HPDE6-E6E7 (cell line): ENCODE measurements at regions not wholly inside any gene's neighbourhood (a gene's known extent, or its start where the extent isn't known, plus 50 kb on each side); places are given as distances from the start of the nearest gene placed in this dataset.

Experiments
- DNase-seq: peaks from one replicate; pipeline ENCODE4 v3.0.0; 2011; ENCODE audit warnings: missing footprints; ENCODE audit errors: extremely low spot score

- no peak for DNase-seq
These were observed 102.0 kb downstream of the TMEM18 start for GRCh38 chr2:575030-575726.

- no peak for DNase-seq
These were observed 103.3 kb downstream of the TMEM18 start for GRCh38 chr2:573805-574392.

GRCh38 chr2:573025-573424, 104.2 kb downstream of the TMEM18 start:
- no peak for DNase-seq

GRCh38 chr2:569681-570080, 107.5 kb downstream of the TMEM18 start:
- DNase-seq = no peak

GRCh38 chr2:568639-569235, 108.5 kb downstream of the TMEM18 start:
- no peak for DNase-seq

- DNase-seq = no peak
These were observed 109.2 kb downstream of the TMEM18 start for GRCh38 chr2:567865-568638.

GRCh38 chr2:567496-567864, 109.7 kb downstream of the TMEM18 start:
- no peak for DNase-seq

GRCh38 chr2:566379-567313, 110.6 kb downstream of the TMEM18 start:
- DNase-seq = no peak

- DNase-seq = no peak
These were observed 112.6 kb downstream of the TMEM18 start for GRCh38 chr2:564471-565181.

GRCh38 chr2:563512-563911, 113.7 kb downstream of the TMEM18 start:
- no peak for DNase-seq

GRCh38 chr2:562391-563364, 114.5 kb downstream of the TMEM18 start:
- no peak for DNase-seq

- no peak for DNase-seq
These were observed 118.3 kb downstream of the TMEM18 start for GRCh38 chr2:558879-559278.

- no peak for DNase-seq
These were observed 118.9 kb downstream of the TMEM18 start for GRCh38 chr2:558302-558642.

GRCh38 chr2:557635-558301, 119.4 kb downstream of the TMEM18 start:
- DNase-seq = no peak

GRCh38 chr2:556485-556884, 120.7 kb downstream of the TMEM18 start:
- no peak for DNase-seq

GRCh38 chr2:555164-555922, 121.9 kb downstream of the TMEM18 start:
- DNase-seq = no peak

- no peak for DNase-seq
These were observed 122.8 kb downstream of the TMEM18 start for GRCh38 chr2:554444-554843.

GRCh38 chr2:552906-553305, 124.3 kb downstream of the TMEM18 start:
- DNase-seq = no peak
